H1 (cell line): ENCODE measurements at regions not wholly inside any gene's neighbourhood (a gene's known extent, or its start where the extent isn't known, plus 50 kb on each side); places are given as distances from the start of the nearest gene placed in this dataset.

ENCODE experiments used
- CTCF ChIA-PET: fragments of 300-600 bp; sonication (Branson Sonifier 250); formaldehyde crosslinking; loops from one replicate; lab custom pipeline; 2021; ENCODE audit not compliant: partially characterized antibody; lab: Charles Lee
- POLR2A ChIA-PET: fragments of 300-600 bp; sonication (Branson Sonifier 250); formaldehyde crosslinking; loops from one replicate; lab custom pipeline; 2021; ENCODE audit warnings: inconsistent platforms; ENCODE audit not compliant: partially characterized antibody; lab: Charles Lee
- DNase-seq, 2 experiments: peaks; one replicate each; pipeline versions ENCODE4 v3.0.0 to v3.0.0-alpha.2; 2010 to 2022; ENCODE audit warnings: low spot score in 2 of 2, low read depth in 1 of 2, mixed read lengths in 1 of 2
- FAIRE-seq: peaks from 2 replicates; lab custom pipeline; 2011; peaks lifted over from hg19 to GRCh38; lab: Jason Lieb, UNC
- H2AFZ ChIP-seq: 2 replicates; pipeline ENCODE4 v1.8.1; 2012; ENCODE audit warnings: low read length, inconsistent platforms
- H2AK5ac ChIP-seq: 2 replicates; pipeline ENCODE4 v1.6.1; 2013; ENCODE audit warnings: low read depth, low read length
- H2BK120ac ChIP-seq: replicated peaks from 2 replicates; pipeline ENCODE3; 2013; ENCODE audit warnings: low read depth, low read length, inconsistent platforms
- H2BK12ac ChIP-seq: 2 replicates; pipeline ENCODE4 v1.6.1; 2013; ENCODE audit warnings: low read depth, low read length
- H2BK15ac ChIP-seq: 2 replicates; pipeline ENCODE4 v1.6.1; 2013; ENCODE audit warnings: low read length
- H2BK20ac ChIP-seq: 2 replicates; pipeline ENCODE4 v1.6.1; 2013; ENCODE audit warnings: low read length
- H2BK5ac ChIP-seq: 2 replicates; pipeline ENCODE4 v1.6.1; 2013; ENCODE audit warnings: low read depth, low read length
- H3K14ac ChIP-seq: 2 replicates; pipeline ENCODE4 v1.6.1; 2013; ENCODE audit warnings: inconsistent platforms; ENCODE audit not compliant: insufficient read length
- H3K18ac ChIP-seq: 2 replicates; pipeline ENCODE4 v1.6.1; 2013; ENCODE audit warnings: low read length; ENCODE audit errors: extremely low read depth
- H3K23ac ChIP-seq: 2 replicates; pipeline ENCODE4 v1.6.1; 2013; ENCODE audit warnings: inconsistent platforms; ENCODE audit not compliant: insufficient read length
- H3K23me2 ChIP-seq: 2 replicates; pipeline ENCODE4 v1.6.1; 2013; ENCODE audit warnings: low read depth, low read length
- H3K27ac ChIP-seq: 2 replicates; pipeline ENCODE4 v1.6.1; 2011; ENCODE audit warnings: low read depth, low read length, inconsistent platforms
- H3K27me3 ChIP-seq, 4 experiments: replicated peaks in 1 of 4; 1 replicate in 1 of 4; 2 replicates in 3 of 4; pipeline versions ENCODE4 v1.6.1 to v1.8.1; 2011 to 2013; ENCODE audit warnings: low read length in 3 of 4, mild to moderate bottlenecking in 3 of 4, inconsistent platforms in 2 of 4, mixed read lengths in 2 of 4, moderate library complexity in 1 of 4; ENCODE audit not compliant: control insufficient read depth in 3 of 4, insufficient read depth in 3 of 4; ENCODE audit errors: extremely low read depth in 1 of 4
- H3K36me3 ChIP-seq, 4 experiments: 2 replicates each; pipeline versions ENCODE4 v1.6.1 to v1.8.1; 2011 to 2013; ENCODE audit warnings: mild to moderate bottlenecking in 4 of 4, low read length in 3 of 4, moderate library complexity in 2 of 4, control low read depth in 1 of 4, inconsistent platforms in 1 of 4; ENCODE audit not compliant: insufficient read depth in 4 of 4, control insufficient read depth in 2 of 4
- H3K4ac ChIP-seq: replicated peaks from 2 replicates; pipeline ENCODE3; 2013; ENCODE audit warnings: low read length, low read depth, mixed read lengths, inconsistent platforms; ENCODE audit not compliant: insufficient read length
- H3K4me1 ChIP-seq, 4 experiments: replicated peaks in 1 of 4; 1 replicate in 1 of 4; 2 replicates in 3 of 4; pipeline versions ENCODE4 v1.6.1 to v1.8.1; 2011 to 2013; ENCODE audit warnings: low read length in 3 of 4, inconsistent platforms in 2 of 4, mixed read lengths in 1 of 4; ENCODE audit not compliant: insufficient read depth in 4 of 4, control insufficient read depth in 3 of 4
- H3K4me2 ChIP-seq, 2 experiments: 2 replicates each; pipeline versions ENCODE4 v1.6.1 to v1.8.1; 2011 to 2013; ENCODE audit warnings: low read depth in 2 of 2, low read length in 2 of 2, control low read depth in 1 of 2, inconsistent platforms in 1 of 2, mild to moderate bottlenecking in 1 of 2; ENCODE audit not compliant: insufficient read depth in 1 of 2
- H3K4me3 ChIP-seq, 4 experiments: fragments of 200-600, 300-600 bp in 1 of 4; sonication (generic), shearing (Covaris generic), sonication (Bioruptor Twin) in 1 of 4; 2 replicates each; pipeline versions ENCODE4 v1.5.1 to v1.8.1; 2011 to 2016; ENCODE audit warnings: low read length in 4 of 4, low read depth in 3 of 4, control low read depth in 2 of 4, inconsistent platforms in 2 of 4, mild to moderate bottlenecking in 2 of 4, mixed read lengths in 1 of 4, moderate library complexity in 1 of 4; ENCODE audit not compliant: insufficient read depth in 2 of 4; ENCODE audit errors: extremely low read depth in 1 of 4
- H3K56ac ChIP-seq: replicated peaks from 2 replicates; pipeline ENCODE3; 2013; ENCODE audit warnings: low read depth, mild to moderate bottlenecking, mixed read lengths, low read length, inconsistent platforms; ENCODE audit not compliant: insufficient read length
- H3K79me1 ChIP-seq: 2 replicates; pipeline ENCODE4 v1.6.1; 2013; ENCODE audit warnings: low read depth, low read length, control low read depth
- H3K79me2 ChIP-seq, 2 experiments: 2 replicates each; pipeline versions ENCODE4 v1.6.1 to v1.8.1; 2012 to 2013; ENCODE audit warnings: low read length in 2 of 2, mild to moderate bottlenecking in 2 of 2, inconsistent platforms in 1 of 2; ENCODE audit not compliant: insufficient read depth in 2 of 2, control insufficient read depth in 1 of 2
- H3K9ac ChIP-seq, 4 experiments: replicated peaks in 1 of 4; 1 replicate in 1 of 4; 2 replicates in 3 of 4; pipeline versions ENCODE4 v1.6.1 to v1.8.1; 2011 to 2013; ENCODE audit warnings: low read depth in 3 of 4, low read length in 3 of 4, control low read depth in 2 of 4, mild to moderate bottlenecking in 2 of 4, moderate library complexity in 2 of 4, inconsistent platforms in 1 of 4; ENCODE audit errors: extremely low read depth in 1 of 4
- H3K9me3 ChIP-seq, 2 experiments: 2 replicates each; pipeline versions ENCODE4 v1.6.1 to v1.8.1; 2012 to 2013; ENCODE audit warnings: mild to moderate bottlenecking in 2 of 2, moderate library complexity in 2 of 2, control low read depth in 1 of 2, inconsistent platforms in 1 of 2, low read depth in 1 of 2, low read length in 1 of 2, mixed read lengths in 1 of 2; ENCODE audit not compliant: insufficient read depth in 2 of 2
- H4K20me1 ChIP-seq, 2 experiments: replicated peaks in 1 of 2; 2 replicates each; pipeline versions ENCODE3 to v1.8.1; 2011 to 2013; ENCODE audit warnings: inconsistent platforms in 2 of 2, low read length in 2 of 2, mild to moderate bottlenecking in 1 of 2; ENCODE audit not compliant: insufficient read depth in 2 of 2, control insufficient read depth in 1 of 2
- H4K5ac ChIP-seq: 2 replicates; pipeline ENCODE4 v1.6.1; 2013; ENCODE audit warnings: low read length, low read depth, mixed read lengths, inconsistent platforms; ENCODE audit not compliant: insufficient read length
- H4K8ac ChIP-seq: 2 replicates; pipeline ENCODE4 v1.8.0; 2013; ENCODE audit warnings: mild to moderate bottlenecking, moderate library complexity, low read length, inconsistent platforms; ENCODE audit not compliant: insufficient read depth; ENCODE audit errors: extremely low read depth
- H4K91ac ChIP-seq: replicated peaks from 2 replicates; pipeline ENCODE3; 2013; ENCODE audit warnings: low read length, mixed read lengths, inconsistent platforms; ENCODE audit not compliant: insufficient read length
- CREB1 ChIP-seq: IDR thresholded peaks from 2 replicates; pipeline ENCODE4 v1.6.1; 2012; ENCODE audit warnings: inconsistent platforms
- CTCF ChIP-seq, 3 experiments: IDR thresholded peaks; 1 replicate in 2 of 3; 2 replicates in 1 of 3; pipeline versions ENCODE4 v1.5.1 to v1.6.1; 2011; ENCODE audit warnings: low read length in 3 of 3, mild to moderate bottlenecking in 3 of 3, inconsistent platforms in 2 of 3, low read depth in 1 of 3, moderate library complexity in 1 of 3; ENCODE audit not compliant: insufficient read depth in 1 of 3; ENCODE audit errors: control extremely low read depth in 1 of 3
- EP300 ChIP-seq, 2 experiments: IDR thresholded peaks; 1 replicate in 1 of 2; 2 replicates in 1 of 2; pipeline ENCODE4 v1.6.1; 2011 to 2012; ENCODE audit warnings: low read depth in 2 of 2, low read length in 2 of 2, mild to moderate bottlenecking in 2 of 2, borderline replicate concordance in 1 of 2, inconsistent platforms in 1 of 2, moderate library complexity in 1 of 2
- NANOG ChIP-seq: IDR thresholded peaks from 2 replicates; pipeline ENCODE4 v1.6.1; 2011; ENCODE audit warnings: low read length, low read depth, mild to moderate bottlenecking, inconsistent platforms; ENCODE audit not compliant: insufficient read depth, poor library complexity, severe bottlenecking
- NRF1 ChIP-seq: IDR thresholded peaks from 2 replicates; pipeline ENCODE4 v1.6.1; 2011; ENCODE audit warnings: mild to moderate bottlenecking, low read depth, low read length, improper control_type of control experiment
- POU5F1 ChIP-seq: IDR thresholded peaks from 2 replicates; pipeline ENCODE4 v1.6.1; 2011; ENCODE audit warnings: low read depth, mild to moderate bottlenecking, low read length, moderate library complexity
- RAD21 ChIP-seq, 2 experiments: IDR thresholded peaks in 1 of 2; conservative IDR thresholded peaks in 1 of 2; 2 replicates each; pipeline ENCODE4 v1.6.1; 2011; ENCODE audit warnings: low read depth in 2 of 2, low read length in 2 of 2, improper control_type of control experiment in 1 of 2, inconsistent platforms in 1 of 2, mild to moderate bottlenecking in 1 of 2, moderate library complexity in 1 of 2
- SIX5 ChIP-seq: IDR thresholded peaks from 2 replicates; pipeline ENCODE4 v1.6.1; 2011; ENCODE audit warnings: mild to moderate bottlenecking, low read depth, low read length
- SUZ12 ChIP-seq: fragments of 200-600 bp; sonication (generic); IDR thresholded peaks from 2 replicates; pipeline ENCODE4 v1.6.1; 2012; ENCODE audit warnings: mild to moderate bottlenecking, inconsistent platforms, low read length, moderate library complexity, mixed read lengths
- TAF1 ChIP-seq: IDR thresholded peaks from 2 replicates; pipeline ENCODE4 v1.6.1; 2011; ENCODE audit warnings: mild to moderate bottlenecking, low read depth, low read length
- TBP ChIP-seq: IDR thresholded peaks from 2 replicates; pipeline ENCODE4 v1.6.1; 2011; ENCODE audit warnings: low read depth, low read length, improper control_type of control experiment
- TEAD4 ChIP-seq: IDR thresholded peaks from 2 replicates; pipeline ENCODE4 v1.6.1; 2012; ENCODE audit warnings: low read depth, low read length, inconsistent platforms, mixed read lengths
- YY1 ChIP-seq: IDR thresholded peaks from 2 replicates; pipeline ENCODE4 v1.6.1; 2011; ENCODE audit warnings: low read depth, mild to moderate bottlenecking, low read length
- WGBS, 2 experiments: shearing (Covaris generic) in 1 of 2; methylation state at CpG; one replicate each; pipeline versions ENCODE4 v1.1.6 to v1.1.7; 2013 to 2015; ENCODE audit warnings: low lambda C conversion rate in 2 of 2, mixed read lengths in 2 of 2, inconsistent platforms in 1 of 2, low coverage in 1 of 2, missing lambda C conversion rate in 1 of 2; ENCODE audit not compliant: insufficient replicate concordance in 2 of 2, insufficient coverage in 1 of 2, insufficient read length in 1 of 2; ENCODE audit errors: extremely low coverage in 1 of 2, missing lambda C conversion rate in 1 of 2; 5-methylcytosine and 5-hydroxymethylcytosine counted together

GRCh38 chr13:77377016-77377415 lies 50.1 kb upstream of the MYCBP2 start:
- Histone ChIP-seq H2BK5ac (no peak overlapping the region), H3K4me2 (no peak overlapping the region), H3K14ac (no peak overlapping the region), H3K4ac (no peak overlapping the region), H3K23me2 (no peaks in the 10 kb centered on the region), H2AFZ (no peak overlapping the region), H2BK15ac (no peak overlapping the region), H4K20me1 (no peaks in the 10 kb centered on the region), H2AK5ac (no peak overlapping the region), H2BK20ac (no peak overlapping the region; the same call in 1 of the 2 replicates), H3K27ac (no peak overlapping the region), H3K27me3 (no peaks in the 10 kb centered on the region), H2BK120ac (no peak overlapping the region), H3K56ac (no peak overlapping the region), H4K8ac (no peak overlapping the region), H3K4me1 (peaks cover 4 to 14% (median 8%) of the 10 kb centered on the region in 4 experiments; a peak in 6 of 7 replicates), H2BK12ac (no peak overlapping the region), H3K23ac (no peak overlapping the region), H3K9me3 (no peaks in the 10 kb centered on the region), H4K91ac (no peak overlapping the region), H3K79me1 (no peaks in the 10 kb centered on the region), H3K79me2 (no peaks in the 10 kb centered on the region), H3K36me3 (no peaks in the 10 kb centered on the region), H3K4me3 (no peak overlapping the region), H3K18ac (no peak overlapping the region), H4K5ac (no peak overlapping the region), H3K9ac (no peak overlapping the region)
- 92% methylated on average over 1 of the region's 1 CpG; no CpG with 5 or more reads in 1 of the 2 experiments for WGBS, 2 experiments
- FAIRE-seq (no peak), DNase-seq (no peak)
- POLR2A ChIA-PET: no interaction called here
- CTCF ChIA-PET: no interaction called here
- TF ChIP-seq NANOG (no peak), TBP (no peak), NRF1 (no peak), TAF1 (no peak), POU5F1 (no peak), CREB1 (no peak), RAD21 (IDR thresholded peaks at IDR 0.05 in 1 of 2, conservative IDR thresholded peaks at IDR 0.05 in 1 of 2; ENCODE audit: low read depth in 2 of 2, low read length in 2 of 2) (no peak), CTCF (IDR thresholded peaks at IDR 0.05; ENCODE audit: control extremely low read depth in 1 of 3, insufficient read depth in 1 of 3, low read depth in 1 of 3, low read length in 3 of 3) (no peak), SIX5 (no peak), YY1 (no peak), TEAD4 (no peak), EP300 (IDR thresholded peaks at IDR 0.05; ENCODE audit: borderline replicate concordance in 1 of 2, low read depth in 2 of 2, low read length in 2 of 2) (no peak), SUZ12 (no peak)
